GM10248 (cell line): ENCODE measurements at regions not wholly inside any gene's neighbourhood (a gene's known extent, or its start where the extent isn't known, plus 50 kb on each side); places are given as distances from the start of the nearest gene placed in this dataset.

Experiments
- CTCF ChIA-PET: fragments of 300-600 bp; sonication (Branson Sonifier 250); formaldehyde crosslinking; extraction: SDS; loops from one replicate; lab custom pipeline; 2021; ENCODE audit warnings: antibody characterized with exemption; lab: Yijun Ruan, JAX
- POLR2A ChIA-PET: fragments of 350-650 bp; sonication (Branson Sonifier 250); formaldehyde crosslinking; extraction: SDS; loops from one replicate; lab custom pipeline; 2020; ENCODE audit warnings: antibody characterized with exemption; lab: Yijun Ruan, JAX
- DNase-seq: peaks from one replicate; pipeline ENCODE4 v3.0.0; 2012; ENCODE audit errors: extremely low spot score
- CTCF ChIP-seq: IDR thresholded peaks from 2 replicates; pipeline ENCODE4 v1.5.1; 2012; ENCODE audit warnings: mild to moderate bottlenecking, low read depth; ENCODE audit errors: extremely low read depth, missing control alignments, control extremely low read depth

- CTCF ChIA-PET = no interaction called here
- TF ChIP-seq CTCF = no peak
- POLR2A ChIA-PET = no interaction called here
- DNase-seq = no peak
Observed at GRCh38 chr22:47625013-47625385, 862.5 kb downstream of the TBC1D22A start.

GRCh38 chr22:47624252-47625012, 862.0 kb downstream of the TBC1D22A start:
- ChIA-PET CTCF (no interaction called here), POLR2A (no interaction called here)
- DNase-seq = no peak
- no peak for TF ChIP-seq CTCF

GRCh38 chr22:47623763-47624148, 861.3 kb downstream of the TBC1D22A start:
- no peak for TF ChIP-seq CTCF
- no peak for DNase-seq
- POLR2A ChIA-PET = no interaction called here
- CTCF ChIA-PET = no interaction called here

GRCh38 chr22:47623066-47623762, 860.8 kb downstream of the TBC1D22A start:
- no peak for DNase-seq
- ChIA-PET CTCF (no interaction called here), POLR2A (no interaction called here)
- TF ChIP-seq CTCF = no peak

GRCh38 chr22:47622541-47622940, 860.1 kb downstream of the TBC1D22A start:
- ChIA-PET POLR2A (no interaction called here), CTCF (no interaction called here)
- no peak for DNase-seq
- no peak for TF ChIP-seq CTCF

- no peak for TF ChIP-seq CTCF
- CTCF ChIA-PET = no interaction called here
- POLR2A ChIA-PET = no interaction called here
- no peak for DNase-seq
Observed at GRCh38 chr22:47621253-47621652, 858.8 kb downstream of the TBC1D22A start.
